C4-2B (cell line): ENCODE measurements at regions not wholly inside any gene's neighbourhood (a gene's known extent, or its start where the extent isn't known, plus 50 kb on each side); places are given as distances from the start of the nearest gene placed in this dataset.

Source experiments
- CTCF ChIP-seq: fragments of 450-650 bp; conservative IDR thresholded peaks from 2 replicates; pipeline ENCODE4 v1.5.1; 2017; ENCODE audit warnings: mild to moderate bottlenecking
- ZFX ChIP-seq: fragments of 450-650 bp; IDR thresholded peaks from 2 replicates; pipeline ENCODE4 v1.6.1; 2017

GRCh38 chr4:171464499-171464898 is 348.7 kb upstream of the GALNTL6 start:
- no peak for TF ChIP-seq CTCF
- no peak for TF ChIP-seq ZFX
